ENCODE measurements at regions not wholly inside any gene's neighbourhood (a gene's known extent, or its start where the extent isn't known, plus 50 kb on each side); places are given as distances from the start of the nearest gene placed in this dataset.

GRCh38 chr14:51479584-51480325, 172.0 kb upstream of the FRMD6 start:
- peak; percentile 54 for DNase-seq

GRCh38 chr14:51481643-51482042, 170.1 kb upstream of the FRMD6 start:
- no peak for DNase-seq

- DNase-seq: no peak
These were observed 169.6 kb upstream of the FRMD6 start for GRCh38 chr14:51482102-51482501.

GRCh38 chr14:51484485-51484884, 167.2 kb upstream of the FRMD6 start:
- DNase-seq: no peak

GRCh38 chr14:51485733-51486132, 166.0 kb upstream of the FRMD6 start:
- DNase-seq: no peak

- DNase-seq: no peak
These were observed 163.9 kb upstream of the FRMD6 start for GRCh38 chr14:51487848-51488247.

GRCh38 chr14:51488569-51489220, 163.0 kb upstream of the FRMD6 start:
- DNase-seq: peak; percentile 31

- DNase-seq: peak; percentile 33
These were observed 161.5 kb upstream of the FRMD6 start for GRCh38 chr14:51490205-51490604.

- no peak for DNase-seq
These were observed 160.6 kb upstream of the FRMD6 start for GRCh38 chr14:51491036-51491545.

- no peak for DNase-seq
These were observed 159.9 kb upstream of the FRMD6 start for GRCh38 chr14:51491776-51492175.

GRCh38 chr14:51495319-51495718, 156.4 kb upstream of the FRMD6 start:
- no peak for DNase-seq

- no peak for DNase-seq
These were observed 153.1 kb upstream of the FRMD6 start for GRCh38 chr14:51498411-51499227.

- DNase-seq: no peak
These were observed 150.9 kb upstream of the FRMD6 start for GRCh38 chr14:51500776-51501175.

GRCh38 chr14:51501746-51502145, 150.0 kb upstream of the FRMD6 start:
- DNase-seq: no peak

- no peak for DNase-seq
These were observed 147.0 kb upstream of the FRMD6 start for GRCh38 chr14:51504669-51505068.

GRCh38 chr14:51507511-51507905, 144.2 kb upstream of the FRMD6 start:
- no peak for DNase-seq

- no peak for DNase-seq
These were observed 143.7 kb upstream of the FRMD6 start for GRCh38 chr14:51507906-51508511.

- no peak for DNase-seq
These were observed 140.4 kb upstream of the FRMD6 start for GRCh38 chr14:51511265-51511664.

GRCh38 chr14:51512316-51512715, 139.4 kb upstream of the FRMD6 start:
- peak; percentile 19 for DNase-seq

- DNase-seq: no peak
These were observed 138.4 kb upstream of the FRMD6 start for GRCh38 chr14:51513281-51513680.

- peak; percentile 12 for DNase-seq
These were observed 137.8 kb upstream of the FRMD6 start for GRCh38 chr14:51513933-51514332.

GRCh38 chr14:51515611-51516010, 136.1 kb upstream of the FRMD6 start:
- no peak for DNase-seq

All from NCI-H226 (cell line).